ENCODE measurements at regions not wholly inside any gene's neighbourhood (a gene's known extent, or its start where the extent isn't known, plus 50 kb on each side); places are given as distances from the start of the nearest gene placed in this dataset.
"Not testable (repeated sequence)": the region's sequence is repeated elsewhere in the genome, so short reads cannot be mapped to it uniquely, and the experiment has no call there.

DNA sequence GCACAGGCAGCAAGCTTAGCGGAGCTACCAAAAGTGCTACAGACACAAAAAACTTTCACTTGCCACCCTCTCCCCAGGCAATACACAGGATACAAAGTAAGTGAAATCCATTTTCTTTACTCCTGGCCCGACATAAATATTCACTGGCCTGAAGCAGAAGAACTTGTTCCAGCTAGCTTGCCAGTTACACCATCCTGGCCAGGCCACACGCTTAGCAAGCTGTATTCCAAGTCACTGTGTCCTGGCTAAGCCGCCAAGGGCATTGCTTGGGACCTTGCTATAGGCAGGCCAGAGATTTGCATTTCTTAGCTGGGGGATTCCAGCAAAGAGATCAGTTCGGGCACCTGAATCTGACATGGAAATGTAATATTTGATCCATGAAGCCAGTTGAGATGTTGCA is 71.0 kb upstream of the SLC1A3 start:
- no peak for DNase-seq

DNA sequence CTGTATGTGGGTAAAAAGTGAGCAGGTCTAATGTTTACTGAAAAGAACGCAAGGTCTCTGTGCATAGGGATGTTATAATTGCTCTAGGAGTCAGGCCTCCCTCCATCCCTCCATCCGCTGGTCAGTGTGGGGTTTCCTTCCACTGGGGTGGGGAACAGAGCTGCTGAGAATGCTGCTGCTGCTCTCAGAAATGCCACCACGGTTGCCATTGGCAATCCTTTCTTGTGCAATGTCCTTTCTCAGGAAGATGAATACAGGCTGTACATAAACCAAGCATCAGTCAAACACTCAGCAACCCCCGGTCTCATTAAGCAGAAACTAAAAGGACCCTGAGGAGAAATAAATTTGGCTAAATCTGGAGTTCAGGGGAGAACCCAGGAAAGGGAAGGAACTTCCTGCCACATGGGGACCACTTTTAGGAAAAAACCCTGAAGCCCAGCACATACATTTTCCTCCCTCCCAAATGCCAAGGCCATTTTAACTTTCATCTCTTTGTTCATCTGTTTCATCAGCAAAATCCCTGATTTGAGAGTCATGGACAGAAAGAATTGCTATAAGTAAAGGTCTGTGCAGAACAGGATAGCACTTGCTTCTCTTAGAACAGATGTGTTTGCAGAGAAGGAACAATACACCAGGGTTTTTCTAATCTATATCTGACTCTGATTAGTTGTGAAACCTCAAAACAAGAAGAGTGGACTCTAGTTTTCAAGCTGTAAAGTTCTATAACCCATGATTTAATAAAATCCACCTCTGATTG is 70.4 kb upstream of the SLC1A3 start:
- no peak for DNase-seq

DNA sequence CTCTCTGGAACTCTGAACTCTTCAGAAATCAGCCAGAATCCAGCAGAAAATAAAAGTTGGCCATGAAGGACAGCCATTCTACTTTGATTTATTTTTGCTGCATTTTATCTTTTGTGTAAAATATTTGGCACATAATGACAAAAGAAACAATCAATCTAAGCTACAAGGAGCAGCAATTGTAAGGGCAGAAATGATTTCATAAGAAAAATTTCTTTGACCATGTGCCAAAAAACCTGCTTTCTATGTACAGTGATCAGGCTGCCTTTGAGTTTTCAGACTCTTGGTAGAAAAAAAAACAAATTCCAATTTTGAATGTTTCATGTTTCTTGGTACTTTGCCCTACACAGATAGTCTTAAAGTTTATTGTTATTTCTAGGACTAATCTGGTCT is 69.8 kb upstream of the SLC1A3 start:
- DNase-seq: no peak

DNA sequence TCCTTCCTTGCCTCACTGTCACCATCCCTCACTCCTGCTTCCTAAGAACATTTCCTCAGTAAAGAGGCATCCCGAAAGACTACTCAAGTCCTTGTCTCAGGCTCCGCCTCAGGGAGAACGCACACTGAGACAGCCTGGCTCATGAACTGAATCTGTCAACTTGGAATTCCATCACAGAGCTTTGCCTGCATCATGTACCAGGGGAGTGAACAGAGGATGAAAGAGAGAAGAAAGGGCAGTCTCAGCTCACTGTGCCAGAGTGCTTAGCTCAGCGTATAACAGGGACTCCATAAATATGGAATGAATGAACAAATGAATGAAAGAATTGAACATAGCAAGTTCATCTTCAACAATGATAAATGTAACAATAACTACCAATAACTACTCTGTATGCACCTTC is 68.7 kb upstream of the SLC1A3 start:
- no peak for DNase-seq

DNA sequence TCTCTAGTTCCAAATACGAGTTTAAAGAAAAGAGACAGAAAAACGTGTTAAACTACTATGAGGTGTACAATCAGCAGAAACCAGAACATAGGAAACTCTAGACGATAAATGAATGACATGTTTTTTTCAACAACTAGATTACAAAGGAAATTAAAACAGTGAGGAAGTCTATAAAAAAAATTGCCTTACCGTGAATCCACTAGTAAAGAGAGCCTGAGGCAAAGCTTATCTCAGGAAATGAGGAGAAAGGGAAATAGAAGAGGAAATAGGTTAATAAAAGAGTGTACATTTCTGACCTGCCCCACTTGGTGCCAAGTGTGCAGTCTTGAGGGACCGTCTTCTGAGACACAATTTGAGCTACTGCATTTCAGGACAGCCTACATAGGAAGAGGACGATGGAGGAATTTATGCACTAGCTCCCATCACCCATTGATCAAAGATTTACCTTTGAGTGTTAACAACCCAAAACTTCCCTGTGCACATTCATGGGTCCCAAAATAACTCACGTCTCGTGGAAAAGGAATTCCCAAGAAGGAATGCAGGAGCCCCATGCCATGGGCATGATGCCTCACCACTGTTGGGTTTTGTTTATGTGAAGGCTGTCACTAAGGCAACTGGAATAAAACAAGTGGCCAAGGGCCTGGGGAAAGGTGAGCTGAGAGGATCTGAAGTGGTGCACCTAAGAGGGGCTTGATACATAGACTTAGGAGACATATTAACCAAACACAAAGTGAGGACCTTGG is 53.6 kb upstream of the SLC1A3 start:
- no peak for DNase-seq

DNA sequence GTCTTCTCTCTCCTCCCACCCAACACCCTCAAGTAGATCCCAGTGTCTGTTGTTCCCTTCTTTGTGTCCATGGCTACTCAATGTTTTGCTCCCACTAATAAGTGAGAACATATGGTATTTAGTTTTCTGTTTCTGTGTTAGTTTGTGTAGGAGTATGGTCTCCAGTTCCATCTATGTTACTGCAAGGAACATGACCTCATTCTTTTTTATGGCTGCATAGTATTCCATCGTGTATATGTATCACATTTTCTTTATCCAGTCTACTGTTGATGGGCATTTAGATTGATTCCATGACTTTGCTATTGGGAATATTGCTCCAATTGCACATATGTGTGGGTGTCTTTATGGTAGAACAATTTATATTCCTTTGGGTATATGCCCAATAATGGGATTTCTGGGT is 51.4 kb upstream of the SLC1A3 start:
- DNase-seq: not testable (repeated sequence)

Measured in T1000 (cell line).